H1 (cell line): ENCODE measurements at regions not wholly inside any gene's neighbourhood (a gene's known extent, or its start where the extent isn't known, plus 50 kb on each side); places are given as distances from the start of the nearest gene placed in this dataset.

Experiments used
- CTCF ChIA-PET: fragments of 300-600 bp; sonication (Branson Sonifier 250); formaldehyde crosslinking; loops from one replicate; lab custom pipeline; 2021; ENCODE audit not compliant: partially characterized antibody; lab: Charles Lee
- POLR2A ChIA-PET: fragments of 300-600 bp; sonication (Branson Sonifier 250); formaldehyde crosslinking; loops from one replicate; lab custom pipeline; 2021; ENCODE audit warnings: inconsistent platforms; ENCODE audit not compliant: partially characterized antibody; lab: Charles Lee
- DNase-seq, 2 experiments: peaks; one replicate each; pipeline versions ENCODE4 v3.0.0 to v3.0.0-alpha.2; 2010 to 2022; ENCODE audit warnings: low spot score in 2 of 2, low read depth in 1 of 2, mixed read lengths in 1 of 2
- FAIRE-seq: peaks from 2 replicates; lab custom pipeline; 2011; peaks lifted over from hg19 to GRCh38; lab: Jason Lieb, UNC
- H2AFZ ChIP-seq: 2 replicates; pipeline ENCODE4 v1.8.1; 2012; ENCODE audit warnings: low read length, inconsistent platforms
- H2AK5ac ChIP-seq: 2 replicates; pipeline ENCODE4 v1.6.1; 2013; ENCODE audit warnings: low read depth, low read length
- H2BK120ac ChIP-seq: replicated peaks from 2 replicates; pipeline ENCODE3; 2013; ENCODE audit warnings: low read depth, low read length, inconsistent platforms
- H2BK12ac ChIP-seq: 2 replicates; pipeline ENCODE4 v1.6.1; 2013; ENCODE audit warnings: low read depth, low read length
- H2BK15ac ChIP-seq: 2 replicates; pipeline ENCODE4 v1.6.1; 2013; ENCODE audit warnings: low read length
- H2BK20ac ChIP-seq: 2 replicates; pipeline ENCODE4 v1.6.1; 2013; ENCODE audit warnings: low read length
- H2BK5ac ChIP-seq: 2 replicates; pipeline ENCODE4 v1.6.1; 2013; ENCODE audit warnings: low read depth, low read length
- H3K14ac ChIP-seq: 2 replicates; pipeline ENCODE4 v1.6.1; 2013; ENCODE audit warnings: inconsistent platforms; ENCODE audit not compliant: insufficient read length
- H3K18ac ChIP-seq: 2 replicates; pipeline ENCODE4 v1.6.1; 2013; ENCODE audit warnings: low read length; ENCODE audit errors: extremely low read depth
- H3K23ac ChIP-seq: 2 replicates; pipeline ENCODE4 v1.6.1; 2013; ENCODE audit warnings: inconsistent platforms; ENCODE audit not compliant: insufficient read length
- H3K23me2 ChIP-seq: 2 replicates; pipeline ENCODE4 v1.6.1; 2013; ENCODE audit warnings: low read depth, low read length
- H3K27ac ChIP-seq: 2 replicates; pipeline ENCODE4 v1.6.1; 2011; ENCODE audit warnings: low read depth, low read length, inconsistent platforms
- H3K27me3 ChIP-seq, 4 experiments: replicated peaks in 1 of 4; 1 replicate in 1 of 4; 2 replicates in 3 of 4; pipeline versions ENCODE4 v1.6.1 to v1.8.1; 2011 to 2013; ENCODE audit warnings: low read length in 3 of 4, mild to moderate bottlenecking in 3 of 4, inconsistent platforms in 2 of 4, mixed read lengths in 2 of 4, moderate library complexity in 1 of 4; ENCODE audit not compliant: control insufficient read depth in 3 of 4, insufficient read depth in 3 of 4; ENCODE audit errors: extremely low read depth in 1 of 4
- H3K36me3 ChIP-seq, 4 experiments: 2 replicates each; pipeline versions ENCODE4 v1.6.1 to v1.8.1; 2011 to 2013; ENCODE audit warnings: mild to moderate bottlenecking in 4 of 4, low read length in 3 of 4, moderate library complexity in 2 of 4, control low read depth in 1 of 4, inconsistent platforms in 1 of 4; ENCODE audit not compliant: insufficient read depth in 4 of 4, control insufficient read depth in 2 of 4
- H3K4ac ChIP-seq: replicated peaks from 2 replicates; pipeline ENCODE3; 2013; ENCODE audit warnings: low read length, low read depth, mixed read lengths, inconsistent platforms; ENCODE audit not compliant: insufficient read length
- H3K4me1 ChIP-seq, 4 experiments: replicated peaks in 1 of 4; 1 replicate in 1 of 4; 2 replicates in 3 of 4; pipeline versions ENCODE4 v1.6.1 to v1.8.1; 2011 to 2013; ENCODE audit warnings: low read length in 3 of 4, inconsistent platforms in 2 of 4, mixed read lengths in 1 of 4; ENCODE audit not compliant: insufficient read depth in 4 of 4, control insufficient read depth in 3 of 4
- H3K4me2 ChIP-seq, 2 experiments: 2 replicates each; pipeline versions ENCODE4 v1.6.1 to v1.8.1; 2011 to 2013; ENCODE audit warnings: low read depth in 2 of 2, low read length in 2 of 2, control low read depth in 1 of 2, inconsistent platforms in 1 of 2, mild to moderate bottlenecking in 1 of 2; ENCODE audit not compliant: insufficient read depth in 1 of 2
- H3K4me3 ChIP-seq, 4 experiments: fragments of 200-600, 300-600 bp in 1 of 4; sonication (generic), shearing (Covaris generic), sonication (Bioruptor Twin) in 1 of 4; 2 replicates each; pipeline versions ENCODE4 v1.5.1 to v1.8.1; 2011 to 2016; ENCODE audit warnings: low read length in 4 of 4, low read depth in 3 of 4, control low read depth in 2 of 4, inconsistent platforms in 2 of 4, mild to moderate bottlenecking in 2 of 4, mixed read lengths in 1 of 4, moderate library complexity in 1 of 4; ENCODE audit not compliant: insufficient read depth in 2 of 4; ENCODE audit errors: extremely low read depth in 1 of 4
- H3K56ac ChIP-seq: replicated peaks from 2 replicates; pipeline ENCODE3; 2013; ENCODE audit warnings: low read depth, mild to moderate bottlenecking, mixed read lengths, low read length, inconsistent platforms; ENCODE audit not compliant: insufficient read length
- H3K79me1 ChIP-seq: 2 replicates; pipeline ENCODE4 v1.6.1; 2013; ENCODE audit warnings: low read depth, low read length, control low read depth
- H3K79me2 ChIP-seq, 2 experiments: 2 replicates each; pipeline versions ENCODE4 v1.6.1 to v1.8.1; 2012 to 2013; ENCODE audit warnings: low read length in 2 of 2, mild to moderate bottlenecking in 2 of 2, inconsistent platforms in 1 of 2; ENCODE audit not compliant: insufficient read depth in 2 of 2, control insufficient read depth in 1 of 2
- H3K9ac ChIP-seq, 4 experiments: replicated peaks in 1 of 4; 1 replicate in 1 of 4; 2 replicates in 3 of 4; pipeline versions ENCODE4 v1.6.1 to v1.8.1; 2011 to 2013; ENCODE audit warnings: low read depth in 3 of 4, low read length in 3 of 4, control low read depth in 2 of 4, mild to moderate bottlenecking in 2 of 4, moderate library complexity in 2 of 4, inconsistent platforms in 1 of 4; ENCODE audit errors: extremely low read depth in 1 of 4
- H3K9me3 ChIP-seq, 2 experiments: 2 replicates each; pipeline versions ENCODE4 v1.6.1 to v1.8.1; 2012 to 2013; ENCODE audit warnings: mild to moderate bottlenecking in 2 of 2, moderate library complexity in 2 of 2, control low read depth in 1 of 2, inconsistent platforms in 1 of 2, low read depth in 1 of 2, low read length in 1 of 2, mixed read lengths in 1 of 2; ENCODE audit not compliant: insufficient read depth in 2 of 2
- H4K20me1 ChIP-seq, 2 experiments: replicated peaks in 1 of 2; 2 replicates each; pipeline versions ENCODE3 to v1.8.1; 2011 to 2013; ENCODE audit warnings: inconsistent platforms in 2 of 2, low read length in 2 of 2, mild to moderate bottlenecking in 1 of 2; ENCODE audit not compliant: insufficient read depth in 2 of 2, control insufficient read depth in 1 of 2
- H4K5ac ChIP-seq: 2 replicates; pipeline ENCODE4 v1.6.1; 2013; ENCODE audit warnings: low read length, low read depth, mixed read lengths, inconsistent platforms; ENCODE audit not compliant: insufficient read length
- H4K8ac ChIP-seq: 2 replicates; pipeline ENCODE4 v1.8.0; 2013; ENCODE audit warnings: mild to moderate bottlenecking, moderate library complexity, low read length, inconsistent platforms; ENCODE audit not compliant: insufficient read depth; ENCODE audit errors: extremely low read depth
- H4K91ac ChIP-seq: replicated peaks from 2 replicates; pipeline ENCODE3; 2013; ENCODE audit warnings: low read length, mixed read lengths, inconsistent platforms; ENCODE audit not compliant: insufficient read length
- ASH2L ChIP-seq: fragments of 200-600, 300-600 bp; sonication (generic); IDR thresholded peaks from one replicate; pipeline ENCODE4 v1.7.1; 2017; ENCODE audit warnings: low read length
- BACH1 ChIP-seq: IDR thresholded peaks from 2 replicates; pipeline ENCODE4 v1.6.1; 2012; ENCODE audit warnings: low read length, improper control_type of control experiment
- CHD2 ChIP-seq: IDR thresholded peaks from 2 replicates; pipeline ENCODE4 v1.6.1; 2012; ENCODE audit warnings: low read length, improper control_type of control experiment
- CTBP2 ChIP-seq: IDR thresholded peaks from 2 replicates; pipeline ENCODE4 v1.7.0; 2011; ENCODE audit warnings: borderline replicate concordance, mild to moderate bottlenecking, moderate library complexity, mixed read lengths, low read length; ENCODE audit not compliant: insufficient read depth, insufficient read length
- HDAC6 ChIP-seq: IDR thresholded peaks from one replicate; pipeline ENCODE4 v1.7.1; 2012; ENCODE audit warnings: low read depth, mild to moderate bottlenecking, inconsistent platforms, low read length, moderate library complexity
- KDM1A ChIP-seq: fragments of 200-600, 300-600 bp; sonication (generic); IDR thresholded peaks from 2 replicates; pipeline ENCODE4 v1.7.1; 2016; ENCODE audit warnings: mild to moderate bottlenecking, low read length, borderline replicate concordance
- PHF8 ChIP-seq: fragments of 200-600 bp; sonication (generic); conservative IDR thresholded peaks from 2 replicates; pipeline ENCODE4 v1.7.1; 2012; ENCODE audit warnings: low read depth, mild to moderate bottlenecking, inconsistent platforms, low read length, moderate library complexity
- RAD21 ChIP-seq, 2 experiments: IDR thresholded peaks in 1 of 2; conservative IDR thresholded peaks in 1 of 2; 2 replicates each; pipeline ENCODE4 v1.6.1; 2011; ENCODE audit warnings: low read depth in 2 of 2, low read length in 2 of 2, improper control_type of control experiment in 1 of 2, inconsistent platforms in 1 of 2, mild to moderate bottlenecking in 1 of 2, moderate library complexity in 1 of 2
- RFX5 ChIP-seq: IDR thresholded peaks from 2 replicates; pipeline ENCODE4 v1.6.1; 2011; ENCODE audit warnings: low read depth, low read length, improper control_type of control experiment, borderline replicate concordance
- SIRT6 ChIP-seq: IDR thresholded peaks from one replicate; pipeline ENCODE4 v1.7.1; 2012; ENCODE audit warnings: low read length, inconsistent platforms
- SIX5 ChIP-seq: IDR thresholded peaks from 2 replicates; pipeline ENCODE4 v1.6.1; 2011; ENCODE audit warnings: mild to moderate bottlenecking, low read depth, low read length
- SRF ChIP-seq: IDR thresholded peaks from 2 replicates; pipeline ENCODE4 v1.6.1; 2011; ENCODE audit warnings: mild to moderate bottlenecking, low read depth, low read length, moderate library complexity
- TAF1 ChIP-seq: IDR thresholded peaks from 2 replicates; pipeline ENCODE4 v1.6.1; 2011; ENCODE audit warnings: mild to moderate bottlenecking, low read depth, low read length
- WGBS, 2 experiments: shearing (Covaris generic) in 1 of 2; methylation state at CpG; one replicate each; pipeline versions ENCODE4 v1.1.6 to v1.1.7; 2013 to 2015; ENCODE audit warnings: low lambda C conversion rate in 2 of 2, mixed read lengths in 2 of 2, inconsistent platforms in 1 of 2, low coverage in 1 of 2, missing lambda C conversion rate in 1 of 2; ENCODE audit not compliant: insufficient replicate concordance in 2 of 2, insufficient coverage in 1 of 2, insufficient read length in 1 of 2; ENCODE audit errors: extremely low coverage in 1 of 2, missing lambda C conversion rate in 1 of 2; 5-methylcytosine and 5-hydroxymethylcytosine counted together
- TF ChIP-seq, protein P1 (sequence below): IDR thresholded peaks from 2 replicates; pipeline ENCODE4 v1.6.1; 2011; ENCODE audit warnings: low read length, improper control_type of control experiment

DNA sequence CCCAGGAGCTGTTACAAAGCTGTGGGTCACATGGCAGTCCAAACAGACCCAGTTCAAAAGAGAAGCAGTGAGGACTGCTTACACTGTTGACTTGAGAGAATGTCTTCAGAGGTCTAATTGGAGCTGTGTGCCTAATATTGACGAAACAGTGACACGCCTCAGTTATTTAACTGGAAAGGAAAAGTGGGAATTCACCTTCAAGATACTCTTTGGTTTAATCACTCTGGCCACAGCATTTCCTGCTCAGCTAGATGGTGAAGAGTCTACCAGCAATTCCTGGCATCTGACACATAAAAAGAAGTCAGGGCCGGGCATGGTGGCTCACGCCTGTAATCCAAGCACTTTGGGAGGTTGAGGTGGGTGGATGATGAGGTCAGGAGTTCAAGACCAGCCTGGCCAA, 326.4 kb downstream of the SV2B start:
- no peak overlapping the region for H3K4me3 ChIP-seq
- DNase-seq, result no peak
- WGBS, 2 experiments, result 90% methylated on average over 4 of the region's 4 CpGs; no CpG with 5 or more reads in 1 of the 2 experiments
- no peaks in the 10 kb centered on the region for H3K79me1 ChIP-seq
- H2BK5ac ChIP-seq, result no peak overlapping the region
- H2BK20ac ChIP-seq, result no peak overlapping the region
- no peak overlapping the region for H2AFZ ChIP-seq
- no peaks in the 10 kb centered on the region for H3K36me3 ChIP-seq
- no peak overlapping the region for H4K5ac ChIP-seq
- H3K9ac ChIP-seq, result no peak overlapping the region
- no peak overlapping the region for H2BK15ac ChIP-seq
- H3K4ac ChIP-seq, result no peak overlapping the region
- no peak overlapping the region for H2BK12ac ChIP-seq
- no peaks in the 10 kb centered on the region for H4K20me1 ChIP-seq
- H2AK5ac ChIP-seq, result no peak overlapping the region
- no peaks in the 10 kb centered on the region for H3K23me2 ChIP-seq
- no peak overlapping the region for H3K56ac ChIP-seq
- no peak overlapping the region for H4K91ac ChIP-seq
- H3K18ac ChIP-seq, result no peak overlapping the region
- no peak overlapping the region for H3K4me2 ChIP-seq
- H3K4me1 ChIP-seq, result peaks cover 0 to 10% (median 5%) of the 10 kb centered on the region in 4 experiments; a peak in 5 of 7 replicates
- no peaks in the 10 kb centered on the region for H3K9me3 ChIP-seq
- CTCF ChIA-PET, result interaction anchor here (3.0 kb wide), 1 partner anchor 124 kb away, joined by 11 read pairs; no protein-coding TSS in a partner anchor
- H3K27ac ChIP-seq, result no peak overlapping the region
- no peak overlapping the region for H3K14ac ChIP-seq
- H3K79me2 ChIP-seq, result no peaks in the 10 kb centered on the region
- no peak overlapping the region for H2BK120ac ChIP-seq
- no peaks in the 10 kb centered on the region for H3K27me3 ChIP-seq
- no peak overlapping the region for H3K23ac ChIP-seq
- POLR2A ChIA-PET, result no interaction called here
- FAIRE-seq, result no peak
- no peak overlapping the region for H4K8ac ChIP-seq
- TF ChIP-seq CTBP2 (no peak), BACH1 (no peak), RFX5 (no peak), HDAC6 (no peak), KDM1A (no peak), PHF8 (no peak), RAD21 (IDR thresholded peaks at IDR 0.05 in 1 of 2, conservative IDR thresholded peaks at IDR 0.05 in 1 of 2; ENCODE audit: low read depth in 2 of 2, low read length in 2 of 2) (no peak), SIRT6 (no peak), SRF (no peak), TAF1 (no peak), SIX5 (no peak), ASH2L (no peak), CHD2 (no peak)
- TF ChIP-seq, protein P1, sequence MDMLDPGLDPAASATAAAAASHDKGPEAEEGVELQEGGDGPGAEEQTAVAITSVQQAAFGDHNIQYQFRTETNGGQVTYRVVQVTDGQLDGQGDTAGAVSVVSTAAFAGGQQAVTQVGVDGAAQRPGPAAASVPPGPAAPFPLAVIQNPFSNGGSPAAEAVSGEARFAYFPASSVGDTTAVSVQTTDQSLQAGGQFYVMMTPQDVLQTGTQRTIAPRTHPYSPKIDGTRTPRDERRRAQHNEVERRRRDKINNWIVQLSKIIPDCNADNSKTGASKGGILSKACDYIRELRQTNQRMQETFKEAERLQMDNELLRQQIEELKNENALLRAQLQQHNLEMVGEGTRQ, result no peak
